Left lung (tissue), 4 donors: ENCODE measurements at regions not wholly inside any gene's neighbourhood (a gene's known extent, or its start where the extent isn't known, plus 50 kb on each side); places are given as distances from the start of the nearest gene placed in this dataset.

Source experiments
- ATAC-seq: fragments of 200-7000 bp; cut with Tn5 transposase; one replicate; pipeline ENCODE4 v1.9.1; 2020; ENCODE audit warnings: moderate library complexity
- DNase-seq, 4 donors: peaks; one replicate each; pipeline ENCODE4 v3.0.0-alpha.2; 2013 to 2020
- H3K27ac ChIP-seq, 2 donors: fragments of 200-600 bp; sonication (generic) in 1 of 2; one replicate each; pipeline versions ENCODE4 v1.5.0 to v1.8.0; 2020 to 2021
- H3K27me3 ChIP-seq, 2 donors: fragments of 200-600 bp; sonication (generic) in 1 of 2; one replicate each; pipeline versions ENCODE4 v1.5.0 to v1.8.0; 2020 to 2021
- H3K36me3 ChIP-seq, 2 donors: fragments of 200-600 bp; sonication (generic) in 1 of 2; one replicate each; pipeline versions ENCODE4 v1.5.0 to v1.8.0; 2020 to 2021
- H3K4me1 ChIP-seq, 2 donors: fragments of 200-600 bp; one replicate each; pipeline ENCODE4 v1.8.0; 2021
- H3K4me3 ChIP-seq, 2 donors: fragments of 200-600 bp; sonication (generic) in 1 of 2; one replicate each; pipeline versions ENCODE4 v1.5.0 to v1.8.0; 2020 to 2021; ENCODE audit warnings: mild to moderate bottlenecking in 1 of 2
- H3K9me3 ChIP-seq, 2 donors: fragments of 200-600 bp; sonication (generic) in 1 of 2; one replicate each; pipeline versions ENCODE4 v1.5.0 to v1.8.0; 2020 to 2021
- CTCF ChIP-seq, 2 donors: fragments of 200-600 bp; sonication (generic) in 1 of 2; IDR thresholded peaks; one replicate each; pipeline versions ENCODE4 v1.5.0 to v1.8.0; 2021; ENCODE audit warnings: antibody characterized with exemption in 2 of 2
- intact Hi-C, 2 donors: fragments of 100-400 bp; cut with DNase I; formaldehyde crosslinking; loops; one replicate each; pipeline versions ENCODE4 v1.11.2 to v1.14.2; 2022
- donor health status: DM: no; HTN: yes; CAD: no.
- donor health status: DM: no; HTN: no; CAD: no.

- no peak for TF ChIP-seq CTCF (IDR thresholded peaks at IDR 0.05)
- Histone ChIP-seq H3K36me3 (no peaks in the 10 kb centered on the region), H3K27ac (no peak overlapping the region), H3K4me3 (no peak overlapping the region), H3K9me3 (peaks cover 0 to 14% of the 10 kb centered on the region in 2 donors), H3K27me3 (no peaks in the 10 kb centered on the region), H3K4me1 (no peaks in the 10 kb centered on the region)
- no peak for DNase-seq
- intact Hi-C loops = no loop called here
- no peak for ATAC-seq
Observed at GRCh38 chr6:81204731-81205130, 547.8 kb downstream of the TENT5A start.

GRCh38 chr6:81194374-81194773 lies 558.1 kb downstream of the TENT5A start:
- H3K9me3 ChIP-seq = no peaks in the 10 kb centered on the region
- H3K4me1 ChIP-seq = no peaks in the 10 kb centered on the region
- no peak overlapping the region for H3K4me3 ChIP-seq
- no peak overlapping the region for H3K27ac ChIP-seq
- TF ChIP-seq CTCF (IDR thresholded peaks at IDR 0.05) = no peak
- no peaks in the 10 kb centered on the region for H3K27me3 ChIP-seq
- no peak for DNase-seq
- no peak for ATAC-seq
- intact Hi-C loops = no loop called here
- H3K36me3 ChIP-seq = no peaks in the 10 kb centered on the region

GRCh38 chr6:81172056-81172740 lies 580.3 kb downstream of the TENT5A start:
- H3K36me3 ChIP-seq = no peaks in the 10 kb centered on the region
- peak overlapping the region in 1 of 2 donors; percentile 49 for H3K27ac ChIP-seq
- no peak for TF ChIP-seq CTCF (IDR thresholded peaks at IDR 0.05)
- peak; percentile 77 for ATAC-seq
- H3K4me3 ChIP-seq = no peak overlapping the region
- no peaks in the 10 kb centered on the region for H3K4me1 ChIP-seq
- no peaks in the 10 kb centered on the region for H3K27me3 ChIP-seq
- intact Hi-C loops = no loop called here
- no peaks in the 10 kb centered on the region for H3K9me3 ChIP-seq
- no peak for DNase-seq

- Histone ChIP-seq H3K36me3 (no peaks in the 10 kb centered on the region), H3K4me3 (no peak overlapping the region), H3K27me3 (no peaks in the 10 kb centered on the region), H3K4me1 (no peaks in the 10 kb centered on the region), H3K9me3 (no peaks in the 10 kb centered on the region), H3K27ac (no peak overlapping the region)
- intact Hi-C loops = no loop called here
- ATAC-seq = peak; percentile 27
- no peak for TF ChIP-seq CTCF (IDR thresholded peaks at IDR 0.05)
- no peak for DNase-seq
Observed at GRCh38 chr6:81169166-81169565, 583.3 kb downstream of the TENT5A start.

GRCh38 chr6:81166770-81167169 lies 585.7 kb downstream of the TENT5A start:
- Histone ChIP-seq H3K9me3 (no peaks in the 10 kb centered on the region), H3K4me3 (no peak overlapping the region), H3K27me3 (no peaks in the 10 kb centered on the region), H3K4me1 (no peaks in the 10 kb centered on the region), H3K36me3 (no peaks in the 10 kb centered on the region), H3K27ac (no peak overlapping the region)
- DNase-seq = no peak
- intact Hi-C loops = no loop called here
- ATAC-seq = no peak
- no peak for TF ChIP-seq CTCF (IDR thresholded peaks at IDR 0.05)
